ENCODE measurements at regions not wholly inside any gene's neighbourhood (a gene's known extent, or its start where the extent isn't known, plus 50 kb on each side); places are given as distances from the start of the nearest gene placed in this dataset.
A peak's percentile ranks its signal among the peaks of the same experiment; 100 is the strongest.

DNA sequence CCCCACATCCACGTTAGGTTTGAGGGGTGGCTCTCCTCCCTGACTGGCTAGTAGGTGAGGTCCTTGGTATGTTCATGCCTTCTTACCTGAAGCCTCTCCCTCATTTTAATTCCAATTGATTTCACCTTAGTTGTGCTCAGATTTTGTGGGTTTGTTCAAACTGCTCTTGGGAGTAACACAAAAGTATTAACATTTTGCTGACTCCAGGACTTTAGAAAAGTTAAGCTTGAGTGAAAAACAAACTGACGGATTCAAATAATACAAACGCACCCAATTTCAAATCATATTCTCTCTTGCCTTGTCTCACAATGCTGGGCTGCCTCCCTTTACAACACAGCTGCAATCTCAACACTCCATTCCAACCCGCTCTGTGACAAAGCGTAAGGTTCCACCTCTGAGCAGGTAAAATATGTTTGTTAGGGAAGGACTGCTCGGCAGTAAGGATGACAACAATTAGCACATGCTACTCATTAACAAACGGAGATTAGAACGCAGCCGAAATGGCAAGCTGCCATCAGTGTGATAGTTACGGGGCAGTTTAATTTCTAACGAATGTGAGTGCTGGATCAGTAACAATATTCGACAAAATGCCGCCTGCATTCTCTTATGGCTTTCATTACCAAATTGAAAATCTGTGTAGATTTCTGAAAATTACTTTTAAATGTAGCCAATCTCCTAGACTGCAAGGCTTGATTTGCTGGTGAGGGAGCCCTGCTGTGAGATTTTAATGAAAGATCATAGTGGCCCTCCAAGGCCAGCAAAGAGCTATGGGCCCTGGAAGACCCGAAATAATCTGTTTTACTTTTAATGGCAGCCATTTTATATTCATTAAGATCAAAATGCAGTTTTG, 730.6 kb upstream of the FANCL start:
- no peak for DNase-seq

DNA sequence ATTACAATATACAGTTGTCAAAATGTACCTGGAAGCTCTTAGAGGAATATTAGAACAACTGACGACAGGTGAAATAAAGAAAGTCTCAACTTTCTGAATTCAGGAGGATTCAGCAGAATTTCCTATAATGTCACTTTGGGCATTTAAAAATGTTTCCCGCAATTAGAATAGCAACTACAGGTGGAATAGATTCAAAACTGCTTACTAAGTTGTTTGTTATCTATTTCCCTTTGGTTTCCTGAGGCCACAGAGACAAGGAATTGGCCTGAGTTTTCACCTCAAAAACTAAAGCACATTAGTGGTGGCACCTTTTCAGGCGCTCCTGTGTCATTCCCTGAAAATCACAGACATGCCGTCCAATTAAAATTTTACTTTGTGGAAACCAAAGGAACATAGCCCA, 729.2 kb upstream of the FANCL start:
- no peak for DNase-seq

DNA sequence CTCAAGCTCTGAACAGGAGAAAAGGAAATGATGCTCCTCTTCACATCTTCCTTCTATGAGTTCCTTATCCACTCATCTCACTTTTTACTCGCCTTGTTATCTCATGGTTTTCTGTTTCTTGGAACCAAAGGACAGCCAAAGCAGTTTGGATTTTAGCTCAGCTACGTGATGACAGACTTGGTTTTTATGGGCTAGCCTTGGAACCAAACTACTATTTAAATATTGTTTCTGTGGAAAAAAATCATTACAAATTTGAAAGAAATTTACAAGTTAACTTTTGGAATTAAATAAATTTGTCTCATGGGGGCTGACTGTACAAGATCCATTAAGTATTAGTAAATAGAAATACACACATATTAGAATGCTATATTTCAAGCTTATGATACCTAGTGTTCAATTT, 727.8 kb upstream of the FANCL start:
- DNase-seq, result no peak

DNA sequence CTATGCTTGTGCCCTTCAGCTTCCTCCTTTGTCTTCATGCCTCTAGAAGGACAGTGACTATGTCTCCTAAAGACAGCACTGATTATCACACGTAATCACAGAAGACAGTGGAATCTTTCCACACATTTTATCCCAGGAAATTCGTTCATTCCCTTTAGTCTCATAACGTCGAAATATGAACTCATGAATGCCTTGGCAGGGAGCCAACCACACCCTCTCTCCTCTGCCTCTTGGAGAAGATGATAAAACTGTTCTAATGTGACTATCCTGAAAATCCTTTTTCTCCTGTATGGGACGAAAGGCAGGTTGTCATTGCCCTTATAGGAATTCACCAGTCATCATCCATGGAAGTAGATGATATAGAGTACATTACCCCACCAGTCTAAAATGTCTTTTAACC, 726.6 kb upstream of the FANCL start:
- peak; percentile 15 for DNase-seq

GRCh38 chr2:58965602-58966001, 724.5 kb upstream of the FANCL start:
- no peak for DNase-seq

GRCh38 chr2:58959996-58960395, 718.9 kb upstream of the FANCL start:
- DNase-seq, result no peak

- no peak for DNase-seq
Measured at GRCh38 chr2:58957188-58957840, 716.2 kb upstream of the FANCL start.

- no peak for DNase-seq
Measured at GRCh38 chr2:58954880-58955385, 713.8 kb upstream of the FANCL start.

- no peak for DNase-seq
Measured at GRCh38 chr2:58951722-58952121, 710.6 kb upstream of the FANCL start.

DNA sequence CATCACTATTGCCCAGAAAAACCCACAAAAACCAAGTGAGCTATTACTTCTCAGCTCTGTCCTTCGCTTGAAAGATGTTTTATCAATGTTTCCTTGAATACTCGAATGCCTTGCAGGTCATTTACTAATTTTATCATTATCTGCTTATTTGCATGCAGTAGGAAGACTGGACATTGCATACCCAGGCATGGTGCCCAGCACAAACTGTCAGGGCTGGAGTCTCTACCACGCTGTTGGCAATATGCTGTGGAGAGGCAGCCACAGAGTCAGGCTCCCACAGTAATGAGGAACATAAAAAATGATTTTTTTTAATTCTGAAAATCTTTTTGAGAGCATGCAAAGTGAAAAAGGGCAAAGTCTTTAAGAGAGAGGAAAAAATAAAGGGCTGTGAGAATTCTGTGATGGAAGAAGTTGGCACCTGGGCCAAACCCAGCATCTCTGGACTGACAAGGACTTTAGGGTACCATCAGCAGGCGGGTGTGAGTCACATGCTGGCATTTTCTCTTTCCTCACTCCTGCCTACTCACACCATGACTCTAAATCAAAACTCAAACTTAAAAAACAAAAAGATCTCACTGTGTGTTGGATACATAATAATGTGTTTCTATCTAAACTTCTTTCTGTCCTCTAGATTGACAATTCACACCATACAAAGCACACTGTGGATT, 709.8 kb upstream of the FANCL start:
- DNase-seq, result no peak

- no peak for DNase-seq
Measured at GRCh38 chr2:58939388-58939787, 698.3 kb upstream of the FANCL start.

DNA sequence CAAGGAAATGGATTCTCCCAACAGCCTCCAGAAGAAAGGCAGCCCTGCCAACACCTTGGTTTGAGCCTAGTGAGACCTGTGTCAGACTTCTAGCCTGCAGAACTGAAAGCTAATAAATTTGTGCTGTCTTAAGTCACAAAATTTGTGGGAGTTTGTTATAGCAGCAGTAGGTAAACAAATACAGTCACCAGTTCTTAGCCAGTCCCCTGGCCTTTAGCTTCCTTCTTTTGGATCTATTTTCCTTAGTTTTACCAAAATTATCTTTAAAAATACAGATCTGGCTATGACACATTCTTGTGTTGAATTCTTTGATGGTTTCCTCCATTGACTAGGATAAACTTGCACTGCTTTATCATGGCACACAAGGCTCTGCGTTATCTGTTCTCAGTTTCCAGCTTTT, 697.9 kb upstream of the FANCL start:
- no peak for DNase-seq

DNA sequence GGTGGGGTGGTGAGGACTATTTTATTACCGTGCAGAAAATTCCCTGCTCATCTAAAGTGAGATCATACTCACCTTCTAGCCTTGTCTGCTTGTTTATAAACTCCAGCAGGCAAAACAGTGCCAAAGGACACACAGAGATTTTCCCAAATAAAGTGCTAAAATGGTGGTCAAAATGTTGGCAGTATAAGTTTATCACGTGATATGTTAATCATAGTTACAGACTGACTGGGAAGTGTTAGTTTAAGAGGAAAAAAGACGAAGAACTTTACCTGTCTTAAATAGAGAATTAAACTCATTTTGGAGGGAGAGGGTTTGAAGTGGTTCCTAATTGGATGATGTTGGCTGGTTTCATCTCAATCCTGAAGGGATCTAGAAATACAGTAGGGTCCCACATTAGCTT, 691.7 kb upstream of the FANCL start:
- DNase-seq, result no peak

GRCh38 chr2:58930537-58930936, 689.4 kb upstream of the FANCL start:
- no peak for DNase-seq

GRCh38 chr2:58928973-58929372, 687.8 kb upstream of the FANCL start:
- no peak for DNase-seq

DNA sequence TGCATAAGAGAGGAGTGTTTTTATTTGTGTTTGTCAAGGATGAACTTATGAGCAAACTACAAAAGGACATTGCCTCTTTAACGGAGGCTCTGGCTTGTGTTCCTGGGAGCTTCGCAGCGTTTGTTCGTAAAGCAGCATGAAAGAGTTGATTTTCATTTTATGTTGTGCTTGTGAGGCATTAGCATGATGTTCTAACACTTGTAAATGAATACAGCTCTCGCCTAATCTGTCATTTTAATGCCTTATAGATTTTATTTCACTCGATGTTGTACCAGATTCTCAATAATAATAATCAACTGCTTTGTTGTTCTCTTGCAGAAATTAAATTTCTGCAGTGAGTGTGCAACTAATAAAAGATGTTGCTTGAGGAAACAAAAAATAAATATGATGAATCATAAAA, 687.3 kb upstream of the FANCL start:
- no peak for DNase-seq

DNA sequence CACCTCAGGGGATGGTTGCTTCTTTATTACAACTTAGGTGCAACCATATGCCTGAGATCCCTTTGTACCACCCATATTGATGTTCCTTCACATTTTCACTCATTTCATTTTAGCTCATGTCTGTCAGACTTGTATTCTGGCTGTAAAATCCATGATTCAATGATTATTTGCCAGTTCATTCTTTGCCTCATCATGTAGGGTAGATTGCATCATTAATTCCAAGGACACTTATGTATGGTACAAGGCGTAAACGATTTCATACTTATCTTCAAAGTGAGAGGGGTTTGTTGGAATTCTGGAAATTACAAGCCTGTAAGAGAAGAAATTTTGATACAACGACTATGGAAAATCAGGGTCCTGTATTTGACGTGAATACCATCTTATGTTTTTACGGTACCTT, 685.0 kb upstream of the FANCL start:
- DNase-seq, result no peak

- no peak for DNase-seq
Measured at GRCh38 chr2:58925676-58926081, 684.6 kb upstream of the FANCL start.

DNA sequence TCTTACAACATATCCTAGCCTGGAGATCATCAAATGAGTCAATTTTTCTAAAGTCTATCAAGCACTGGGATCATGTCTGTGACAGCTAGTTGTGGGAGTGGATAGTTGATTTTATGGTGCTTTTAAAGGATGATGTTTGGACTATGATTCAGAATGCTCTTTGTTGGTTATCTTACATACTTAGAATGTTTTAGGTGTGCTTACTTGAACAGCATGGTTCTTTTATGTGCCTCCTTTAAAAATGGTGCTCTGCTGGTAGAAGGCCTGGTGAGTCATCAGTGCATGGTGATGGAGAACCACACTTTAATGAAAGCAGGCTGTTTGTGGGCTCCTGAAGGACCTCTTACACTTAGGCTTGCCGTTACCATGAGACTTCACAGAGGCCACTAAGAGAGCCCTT, 682.7 kb upstream of the FANCL start:
- DNase-seq, result peak; percentile 31

DNA sequence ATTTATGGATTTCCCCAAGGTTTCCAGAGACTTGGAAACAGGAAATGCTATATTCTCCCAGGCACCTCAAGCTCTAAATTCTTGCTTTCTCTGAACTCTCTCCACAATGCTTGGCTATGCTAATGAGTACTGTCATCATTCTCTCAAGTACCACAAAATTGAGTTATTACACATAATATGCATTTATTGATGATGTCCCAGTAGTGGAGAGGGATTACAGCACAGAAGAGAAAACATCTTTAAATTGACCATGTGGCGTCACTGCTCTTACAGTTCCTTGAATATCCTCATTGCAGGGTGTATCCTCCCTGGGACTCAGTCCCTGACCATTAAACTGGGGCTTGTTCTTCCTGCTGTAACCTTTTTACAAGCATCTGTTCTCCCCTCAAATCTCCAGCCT, 681.1 kb upstream of the FANCL start:
- DNase-seq, result no peak

- no peak for DNase-seq
Measured at GRCh38 chr2:58921676-58922075, 680.6 kb upstream of the FANCL start.

GRCh38 chr2:58920001-58920400, 678.9 kb upstream of the FANCL start:
- DNase-seq, result no peak

DNA sequence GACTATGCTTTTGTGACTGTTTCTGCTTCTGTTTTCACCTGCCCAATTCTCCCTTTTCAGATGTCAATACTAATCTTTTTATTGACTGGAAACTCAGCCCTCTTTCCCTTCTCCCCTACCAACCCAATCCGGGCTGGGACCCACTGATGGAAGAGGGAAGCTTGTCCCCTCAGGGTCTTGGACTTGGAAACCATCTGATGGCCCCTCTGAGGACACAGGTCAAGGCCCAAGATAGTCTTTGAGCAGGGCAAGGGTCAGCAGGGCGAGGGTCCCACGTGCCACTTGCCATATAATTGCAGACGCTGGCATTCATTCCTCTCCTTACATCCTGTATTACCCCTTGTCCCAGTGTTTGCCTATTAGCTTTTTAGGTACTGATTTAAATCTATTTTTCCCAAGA, 678.2 kb upstream of the FANCL start:
- DNase-seq, result no peak

- no peak for DNase-seq
Measured at GRCh38 chr2:58918141-58918540, 677.0 kb upstream of the FANCL start.
